Stimulated activated naive CD8-positive, alpha-beta T cell treated with anti-CD3 and anti-CD28 coated beads, Interleukin-15, amount 100 ng/mL, for 72 hours (primary cell): ENCODE measurements at regions not wholly inside any gene's neighbourhood (a gene's known extent, or its start where the extent isn't known, plus 50 kb on each side); places are given as distances from the start of the nearest gene placed in this dataset.

Experiments
- ATAC-seq: fragments of 150-1000 bp; cut with Tn5 transposase; 2 replicates; pipeline ENCODE4 v1.10.0; 2021; ENCODE audit warnings: mild to moderate bottlenecking, moderate library complexity
- DNase-seq, 2 donors: peaks; one replicate each; pipeline ENCODE4 v3.0.0; 2021 to 2022
- H3K27ac Mint-ChIP-seq, 2 donors: one replicate each; pipeline ENCODE4 v1.8.0; 2022; ENCODE audit warnings: mild to moderate bottlenecking in 2 of 2, mixed read lengths in 2 of 2, moderate library complexity in 2 of 2
- H3K27me3 Mint-ChIP-seq: one replicate; pipeline ENCODE4 v1.8.0; 2022; ENCODE audit warnings: mixed read lengths
- H3K4me1 Mint-ChIP-seq: one replicate; pipeline ENCODE4 v1.8.0; 2022; ENCODE audit warnings: mild to moderate bottlenecking, mixed read lengths
- H3K4me3 Mint-ChIP-seq, 2 donors: one replicate each; pipeline ENCODE4 v1.8.0; 2022; ENCODE audit warnings: mild to moderate bottlenecking in 2 of 2, mixed read lengths in 2 of 2, moderate library complexity in 1 of 2
- H3K9me3 Mint-ChIP-seq, 2 donors: one replicate each; pipeline ENCODE4 v1.8.0; 2022; ENCODE audit warnings: mixed read lengths in 2 of 2

DNA sequence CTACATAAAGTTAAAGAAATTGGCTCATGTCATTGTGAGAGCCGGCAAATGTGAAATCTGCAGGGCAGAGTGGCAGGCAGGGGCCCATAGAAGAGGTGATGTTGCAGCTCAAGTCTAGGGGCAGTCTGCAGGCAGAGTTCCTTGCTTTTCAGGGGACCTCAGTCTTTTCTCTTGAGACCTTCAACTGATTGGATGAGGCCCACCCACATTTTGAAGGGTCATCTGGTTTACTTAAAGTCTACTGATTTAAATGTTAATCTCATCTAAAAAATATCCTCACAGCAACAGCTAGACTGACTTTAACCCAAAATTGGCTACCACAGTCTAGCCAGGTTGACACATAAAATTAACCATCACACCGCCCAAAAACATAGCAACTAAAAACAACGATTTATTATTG lies 77.6 kb upstream of the ALDH1L1 start:
- ATAC-seq (no peak), DNase-seq (no peak)
- Mint-ChIP-seq H3K9me3 (no peaks in the 10 kb centered on the region), H3K27me3 (peaks cover 16% of the 10 kb centered on the region), H3K4me3 (no peak overlapping the region), H3K4me1 (peaks cover 16% of the 10 kb centered on the region), H3K27ac (peak overlapping the region in 1 of 2 donors; percentile 1)

DNA sequence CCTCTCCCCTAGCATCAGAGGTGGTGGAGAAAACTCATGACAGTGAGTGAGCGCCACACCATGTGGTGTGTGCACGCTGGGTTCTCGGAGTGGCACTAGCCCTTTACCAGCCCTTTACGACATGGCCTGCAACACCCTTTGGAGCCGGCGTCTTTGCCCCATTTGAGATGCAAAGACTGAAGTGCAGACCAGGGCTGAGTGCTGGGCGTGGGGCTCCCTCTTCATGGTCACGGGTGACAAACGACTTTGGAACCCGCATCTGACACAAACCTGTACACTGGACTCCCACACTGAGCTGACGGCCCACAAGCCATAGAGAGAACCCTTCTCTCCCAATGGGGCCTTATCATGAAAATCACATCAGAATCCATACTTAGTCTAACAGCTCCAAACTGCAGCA lies 76.8 kb upstream of the ALDH1L1 start:
- Mint-ChIP-seq H3K4me3 (no peak overlapping the region), H3K9me3 (no peaks in the 10 kb centered on the region), H3K27ac (no peak overlapping the region), H3K4me1 (peaks cover 16% of the 10 kb centered on the region), H3K27me3 (peaks cover 15% of the 10 kb centered on the region)
- no peak for DNase-seq
- no peak for ATAC-seq

DNA sequence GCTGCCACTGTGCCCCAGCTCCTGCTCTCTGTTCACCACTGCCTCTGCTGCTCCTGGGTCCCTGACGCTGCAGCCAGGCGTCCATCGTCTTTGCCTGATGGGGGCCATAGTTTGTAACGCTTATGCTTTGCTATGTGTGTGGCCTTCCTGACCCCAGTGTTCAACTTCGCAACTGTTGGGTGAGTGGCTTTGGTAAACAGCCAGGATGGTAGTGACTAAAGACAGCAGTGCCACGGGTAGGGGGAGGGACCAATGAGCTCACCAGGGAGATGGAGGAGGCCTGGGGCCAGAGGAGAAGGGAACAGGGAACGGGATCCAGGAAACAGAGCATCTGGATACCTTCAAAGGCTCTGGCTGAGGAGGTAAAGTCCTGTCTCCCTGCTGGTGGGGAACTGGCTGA lies 75.9 kb upstream of the ALDH1L1 start:
- H3K9me3 Mint-ChIP-seq: no peaks in the 10 kb centered on the region
- H3K27me3 Mint-ChIP-seq: peaks cover 7% of the 10 kb centered on the region
- ATAC-seq: no peak
- H3K4me1 Mint-ChIP-seq: peaks cover 15% of the 10 kb centered on the region
- H3K4me3 Mint-ChIP-seq: no peak overlapping the region
- no peak overlapping the region for H3K27ac Mint-ChIP-seq
- no peak for DNase-seq

DNA sequence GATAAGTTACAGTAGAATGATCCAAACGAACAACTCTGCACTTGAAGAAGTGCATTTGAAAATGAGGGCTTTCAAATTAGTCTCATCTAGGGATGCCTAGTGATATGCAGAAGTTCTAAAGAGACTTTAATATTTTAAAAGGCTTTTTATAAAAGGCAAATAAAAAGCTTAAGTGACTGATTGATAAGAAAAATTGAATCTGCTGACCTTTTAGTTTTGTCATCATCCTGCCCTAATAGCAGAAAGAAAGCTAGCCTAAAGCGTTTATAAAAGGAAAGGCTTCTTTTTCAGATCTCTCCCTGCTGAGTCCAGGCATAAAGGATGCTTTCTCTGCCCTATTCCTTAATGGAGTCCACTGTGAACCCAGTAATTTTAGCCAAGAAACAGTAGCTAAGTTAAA lies 72.7 kb upstream of the ALDH1L1 start:
- H3K4me1 Mint-ChIP-seq: no peaks in the 10 kb centered on the region
- DNase-seq (no peak), ATAC-seq (no peak)
- H3K27ac Mint-ChIP-seq: no peak overlapping the region
- no peak overlapping the region for H3K4me3 Mint-ChIP-seq
- peaks cover 0 to 7% of the 10 kb centered on the region in 2 donors for H3K9me3 Mint-ChIP-seq
- peaks cover 13% of the 10 kb centered on the region for H3K27me3 Mint-ChIP-seq

DNA sequence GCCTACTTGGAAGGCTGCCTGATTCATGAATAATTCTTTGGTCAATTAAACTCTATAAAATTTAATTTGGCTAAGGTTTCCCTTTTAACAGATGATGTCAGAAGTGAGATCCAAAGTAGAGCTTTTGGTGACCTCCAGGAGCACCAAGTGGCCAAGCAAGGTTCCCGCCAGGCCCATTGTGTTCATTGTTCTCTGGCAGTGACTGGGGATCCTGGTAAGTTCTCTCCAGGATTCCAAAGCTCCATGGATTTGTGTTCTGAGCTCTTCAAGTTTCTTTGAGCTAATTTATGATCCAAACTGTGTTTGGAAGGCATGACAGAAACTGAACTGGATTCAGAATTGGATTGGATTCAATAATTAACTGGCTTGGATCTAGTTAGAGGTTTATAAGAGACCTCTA lies 72.0 kb upstream of the ALDH1L1 start:
- DNase-seq: no peak
- no peaks in the 10 kb centered on the region for H3K4me1 Mint-ChIP-seq
- H3K4me3 Mint-ChIP-seq: no peak overlapping the region
- no peak overlapping the region for H3K27ac Mint-ChIP-seq
- no peak for ATAC-seq
- H3K9me3 Mint-ChIP-seq: peaks cover 0 to 14% of the 10 kb centered on the region in 2 donors
- peaks cover 13% of the 10 kb centered on the region for H3K27me3 Mint-ChIP-seq

DNA sequence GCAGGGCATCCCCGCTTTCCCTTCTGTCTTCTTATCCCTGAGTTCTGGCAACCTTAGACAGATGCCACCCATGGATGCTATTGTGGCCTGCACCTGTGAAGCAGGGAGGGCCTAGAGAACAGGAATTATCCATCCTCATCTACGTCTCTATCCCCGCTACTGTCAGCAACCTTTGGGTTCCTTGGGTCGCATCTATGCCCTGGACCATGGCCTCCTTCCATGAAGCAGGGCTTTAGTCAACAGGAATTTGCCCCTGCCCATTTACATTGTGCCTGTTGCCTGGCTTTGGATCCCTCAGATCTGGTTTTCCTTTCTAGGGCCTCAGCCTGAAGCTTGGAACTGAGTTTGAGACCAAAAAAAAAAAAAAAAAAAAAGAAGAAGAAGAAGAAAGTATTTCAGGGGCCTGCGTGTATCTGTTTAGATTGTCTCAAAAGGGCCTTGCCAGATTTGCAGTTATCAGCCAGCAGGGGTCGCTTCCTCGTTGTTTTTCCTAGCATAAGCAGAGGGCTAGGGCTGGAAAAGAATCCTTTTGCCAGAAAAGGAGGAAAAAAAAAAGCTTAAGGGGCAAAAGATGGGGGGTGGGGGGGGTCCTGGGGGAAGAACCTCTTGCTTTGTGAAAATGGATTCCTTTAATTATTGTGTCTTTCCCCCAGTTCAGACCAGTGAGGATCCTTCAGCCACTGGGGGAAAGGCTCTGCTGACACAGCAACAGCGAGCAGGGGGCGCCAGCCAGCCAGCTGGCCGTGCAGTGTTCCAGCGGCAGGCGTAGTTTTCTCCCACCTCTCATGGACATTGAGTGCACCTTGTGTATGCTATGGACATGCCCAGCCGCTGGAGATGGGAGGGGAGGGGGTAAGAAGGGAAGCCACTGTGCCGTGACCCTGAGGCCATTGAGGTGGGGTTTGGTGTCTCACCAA lies 65.7 kb upstream of the ALDH1L1 start:
- Mint-ChIP-seq H3K4me3 (no peak overlapping the region), H3K27ac (no peak overlapping the region), H3K4me1 (no peaks in the 10 kb centered on the region), H3K9me3 (peaks cover 0 to 16% of the 10 kb centered on the region in 2 donors), H3K27me3 (peaks cover 21% of the 10 kb centered on the region)
- ATAC-seq: no peak
- no peak for DNase-seq
